Prostate gland (tissue), 2 donors: ENCODE measurements at regions not wholly inside any gene's neighbourhood (a gene's known extent, or its start where the extent isn't known, plus 50 kb on each side); places are given as distances from the start of the nearest gene placed in this dataset.

Experiments used
- POLR2A ChIP-seq: fragments of 450-650 bp; IDR thresholded peaks from one replicate; pipeline ENCODE4 v1.6.1; 2016; ENCODE audit warnings: antibody characterized with exemption, mild to moderate bottlenecking
- TF ChIP-seq, protein P1 (sequence below), 4 experiments: fragments of 200-600 bp in 2 of 4; fragments of 450-650 bp in 2 of 4; sonication (generic) in 2 of 4; IDR thresholded peaks; 1 replicate in 3 of 4; 2 replicates in 1 of 4; pipeline ENCODE4 v1.5.1; 2016 to 2019; ENCODE audit warnings: antibody characterized with exemption in 4 of 4, mild to moderate bottlenecking in 2 of 4, moderate library complexity in 2 of 4

DNA sequence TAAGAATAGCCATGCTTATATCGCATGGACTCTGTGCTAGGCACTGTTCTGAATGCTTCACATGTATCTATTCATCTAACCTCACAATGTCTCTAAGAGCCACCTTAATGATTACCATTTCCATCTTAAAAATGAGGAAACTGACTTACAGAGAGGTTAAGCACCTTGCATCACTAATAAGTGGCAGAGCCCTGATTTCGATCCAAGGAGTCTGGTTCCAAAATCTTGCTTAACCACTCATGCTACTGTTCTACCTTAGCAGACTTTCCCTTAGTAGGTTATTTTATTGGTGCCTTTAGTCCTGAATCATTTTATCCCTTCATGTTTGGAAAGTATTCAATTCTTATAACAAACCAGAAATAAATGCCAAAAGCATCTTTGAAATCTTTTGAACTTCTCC is 89.2 kb upstream of the DCBLD2 start:
- TF ChIP-seq, protein P1, sequence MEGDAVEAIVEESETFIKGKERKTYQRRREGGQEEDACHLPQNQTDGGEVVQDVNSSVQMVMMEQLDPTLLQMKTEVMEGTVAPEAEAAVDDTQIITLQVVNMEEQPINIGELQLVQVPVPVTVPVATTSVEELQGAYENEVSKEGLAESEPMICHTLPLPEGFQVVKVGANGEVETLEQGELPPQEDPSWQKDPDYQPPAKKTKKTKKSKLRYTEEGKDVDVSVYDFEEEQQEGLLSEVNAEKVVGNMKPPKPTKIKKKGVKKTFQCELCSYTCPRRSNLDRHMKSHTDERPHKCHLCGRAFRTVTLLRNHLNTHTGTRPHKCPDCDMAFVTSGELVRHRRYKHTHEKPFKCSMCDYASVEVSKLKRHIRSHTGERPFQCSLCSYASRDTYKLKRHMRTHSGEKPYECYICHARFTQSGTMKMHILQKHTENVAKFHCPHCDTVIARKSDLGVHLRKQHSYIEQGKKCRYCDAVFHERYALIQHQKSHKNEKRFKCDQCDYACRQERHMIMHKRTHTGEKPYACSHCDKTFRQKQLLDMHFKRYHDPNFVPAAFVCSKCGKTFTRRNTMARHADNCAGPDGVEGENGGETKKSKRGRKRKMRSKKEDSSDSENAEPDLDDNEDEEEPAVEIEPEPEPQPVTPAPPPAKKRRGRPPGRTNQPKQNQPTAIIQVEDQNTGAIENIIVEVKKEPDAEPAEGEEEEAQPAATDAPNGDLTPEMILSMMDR (IDR thresholded peaks at IDR 0.05): no peak
- TF ChIP-seq POLR2A: no peak
